Stimulated activated CD4-positive, alpha-beta T cell treated with anti-CD3 and anti-CD28 coated beads, Interleukin-12 subunit alpha, Interleukin-12 subunit beta, amount 100 ng/mL, for 4 hours (primary cell): ENCODE measurements at regions not wholly inside any gene's neighbourhood (a gene's known extent, or its start where the extent isn't known, plus 50 kb on each side); places are given as distances from the start of the nearest gene placed in this dataset.
A peak's percentile ranks its signal among the peaks of the same experiment; 100 is the strongest.

Experiments
- DNase-seq: peaks from one replicate; pipeline ENCODE4 v3.0.0-alpha.2; 2020

GRCh38 chr12:76611533-76611932, 52.0 kb upstream of the OSBPL8 start:
- no peak for DNase-seq

- DNase-seq, result no peak
Observed at GRCh38 chr12:76614364-76614763, 54.8 kb upstream of the OSBPL8 start.

GRCh38 chr12:76618031-76618430, 58.5 kb upstream of the OSBPL8 start:
- DNase-seq, result no peak

GRCh38 chr12:76621582-76622024, 62.0 kb upstream of the OSBPL8 start:
- DNase-seq, result peak; percentile 60

GRCh38 chr12:76622351-76622750, 62.8 kb upstream of the OSBPL8 start:
- no peak for DNase-seq

- DNase-seq, result no peak
Observed at GRCh38 chr12:76622915-76623314, 63.3 kb upstream of the OSBPL8 start.

- DNase-seq, result no peak
Observed at GRCh38 chr12:76623931-76624330, 64.4 kb upstream of the OSBPL8 start.

GRCh38 chr12:76627346-76628135, 68.0 kb upstream of the OSBPL8 start:
- no peak for DNase-seq

- DNase-seq, result no peak
Observed at GRCh38 chr12:76628745-76629144, 69.2 kb upstream of the OSBPL8 start.

- no peak for DNase-seq
Observed at GRCh38 chr12:76631741-76632140, 72.2 kb upstream of the OSBPL8 start.

- DNase-seq, result no peak
Observed at GRCh38 chr12:76633415-76633814, 73.8 kb upstream of the OSBPL8 start.

GRCh38 chr12:76634133-76634532, 74.6 kb upstream of the OSBPL8 start:
- DNase-seq, result no peak

GRCh38 chr12:76636121-76636692, 76.6 kb upstream of the OSBPL8 start:
- no peak for DNase-seq

GRCh38 chr12:76637807-76638206, 78.2 kb upstream of the OSBPL8 start:
- no peak for DNase-seq

GRCh38 chr12:76639646-76640045, 80.1 kb upstream of the OSBPL8 start:
- no peak for DNase-seq

GRCh38 chr12:76641073-76641472, 81.5 kb upstream of the OSBPL8 start:
- DNase-seq, result no peak

GRCh38 chr12:76641961-76642360, 82.4 kb upstream of the OSBPL8 start:
- DNase-seq, result no peak

GRCh38 chr12:76643438-76643837, 83.9 kb upstream of the OSBPL8 start:
- DNase-seq, result no peak

GRCh38 chr12:76644950-76645349, 85.4 kb upstream of the OSBPL8 start:
- no peak for DNase-seq

- DNase-seq, result no peak
Observed at GRCh38 chr12:76645934-76646333, 86.4 kb upstream of the OSBPL8 start.

GRCh38 chr12:76646366-76646765, 86.8 kb upstream of the OSBPL8 start:
- no peak for DNase-seq

GRCh38 chr12:76649099-76649498, 89.5 kb upstream of the OSBPL8 start:
- DNase-seq, result no peak

GRCh38 chr12:76652402-76652801, 92.8 kb upstream of the OSBPL8 start:
- DNase-seq, result no peak

- DNase-seq, result no peak
Observed at GRCh38 chr12:76653342-76653741, 93.8 kb upstream of the OSBPL8 start.

GRCh38 chr12:76664731-76665130, 99.2 kb upstream of the ZDHHC17 start:
- no peak for DNase-seq
